Stomach (tissue), 4 donors: ENCODE measurements at regions not wholly inside any gene's neighbourhood (a gene's known extent, or its start where the extent isn't known, plus 50 kb on each side); places are given as distances from the start of the nearest gene placed in this dataset.

Source experiments
- CTCF ChIP-seq, 7 experiments: fragments of 450-650 bp in 4 of 7; fragments of 200-600 bp in 3 of 7; sonication (generic) in 3 of 7; IDR thresholded peaks; one replicate each; pipeline ENCODE4 v1.5.1; 2016 to 2019; ENCODE audit warnings: antibody characterized with exemption in 7 of 7, control low read depth in 2 of 7, mild to moderate bottlenecking in 1 of 7
- EP300 ChIP-seq: sonication (generic); formaldehyde crosslinking; IDR thresholded peaks from one replicate; pipeline ENCODE4 v1.6.1; 2017; ENCODE audit warnings: antibody characterized with exemption
- POLR2A ChIP-seq, 4 donors: fragments of 450-650 bp; IDR thresholded peaks; one replicate each; pipeline ENCODE4 v1.6.1; 2016; ENCODE audit warnings: antibody characterized with exemption in 4 of 4, control low read depth in 2 of 4, mild to moderate bottlenecking in 1 of 4, moderate library complexity in 1 of 4
- POLR2AphosphoS5 ChIP-seq, 3 donors: sonication (generic); formaldehyde crosslinking; IDR thresholded peaks; one replicate each; pipeline ENCODE4 v1.6.1; 2016; ENCODE audit warnings: antibody characterized with exemption in 3 of 3

- TF ChIP-seq CTCF (IDR thresholded peaks at IDR 0.05) = no peak
- TF ChIP-seq POLR2A (IDR thresholded peaks at IDR 0.05) = no peak
- TF ChIP-seq POLR2AphosphoS5 (IDR thresholded peaks at IDR 0.05) = no peak
- TF ChIP-seq EP300 = no peak
Measured at GRCh38 chr16:27646806-27647205, 96.9 kb downstream of the KATNIP start.
